ENCODE measurements at regions not wholly inside any gene's neighbourhood (a gene's known extent, or its start where the extent isn't known, plus 50 kb on each side); places are given as distances from the start of the nearest gene placed in this dataset.

GRCh38 chr3:187841560-187841959, 96.3 kb upstream of the BCL6 start:
- no peak overlapping the region for H3K27ac ChIP-seq (ENCODE audit: poor library complexity, severe bottlenecking)
- DNase-seq (ENCODE audit: low spot score) (no peak), ATAC-seq (ENCODE audit: low read depth) (peak; percentile 94)
- no peak for TF ChIP-seq CTCF (IDR thresholded peaks at IDR 0.05; ENCODE audit: poor library complexity, severe bottlenecking)
- no peaks in the 10 kb centered on the region for H3K36me3 ChIP-seq (ENCODE audit: low read depth)
- peaks cover 11% of the 10 kb centered on the region for H3K4me1 ChIP-seq (ENCODE audit: insufficient read depth, poor library complexity, severe bottlenecking)
- H3K4me3 ChIP-seq (ENCODE audit: severe bottlenecking) = no peak overlapping the region
- H3K9me3 ChIP-seq (ENCODE audit: severe bottlenecking) = no peaks in the 10 kb centered on the region
- no peaks in the 10 kb centered on the region for H3K27me3 ChIP-seq (ENCODE audit: insufficient read depth, poor library complexity, severe bottlenecking)

DNA sequence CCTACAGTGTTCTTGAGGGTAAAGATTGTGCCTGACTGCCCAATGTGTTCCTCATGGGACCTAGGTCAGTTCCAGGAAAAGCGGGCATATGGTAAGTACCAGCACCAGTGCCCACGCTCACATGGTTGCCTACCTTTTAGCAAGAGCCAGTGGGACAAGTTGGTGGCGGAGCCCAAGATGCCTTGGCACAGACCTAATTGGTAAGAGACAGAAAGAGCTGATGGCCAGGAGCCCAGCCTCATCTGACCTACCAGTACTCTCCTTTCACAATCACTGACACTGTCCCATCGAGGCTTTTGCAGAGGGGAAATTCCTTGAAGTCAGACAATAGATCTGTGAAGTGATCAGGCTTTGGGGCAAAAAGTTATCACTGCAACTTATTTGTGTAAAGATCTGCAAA, 98.4 kb upstream of the BCL6 start:
- ATAC-seq (ENCODE audit: low read depth) = no peak
- Histone ChIP-seq H3K27me3 (ENCODE audit: insufficient read depth, poor library complexity, severe bottlenecking) (no peaks in the 10 kb centered on the region), H3K4me1 (ENCODE audit: insufficient read depth, poor library complexity, severe bottlenecking) (peaks cover 11% of the 10 kb centered on the region), H3K9me3 (ENCODE audit: severe bottlenecking) (no peaks in the 10 kb centered on the region), H3K27ac (ENCODE audit: poor library complexity, severe bottlenecking) (no peak overlapping the region), H3K36me3 (ENCODE audit: low read depth) (no peaks in the 10 kb centered on the region), H3K4me3 (ENCODE audit: severe bottlenecking) (no peak overlapping the region)
- no peak for DNase-seq (ENCODE audit: low spot score)
- TF ChIP-seq CTCF (IDR thresholded peaks at IDR 0.05; ENCODE audit: poor library complexity, severe bottlenecking) = no peak

- Histone ChIP-seq H3K9me3 (ENCODE audit: severe bottlenecking) (no peaks in the 10 kb centered on the region), H3K27me3 (ENCODE audit: insufficient read depth, poor library complexity, severe bottlenecking) (no peaks in the 10 kb centered on the region), H3K36me3 (ENCODE audit: low read depth) (no peaks in the 10 kb centered on the region), H3K4me3 (ENCODE audit: severe bottlenecking) (no peak overlapping the region), H3K27ac (ENCODE audit: poor library complexity, severe bottlenecking) (no peak overlapping the region), H3K4me1 (ENCODE audit: insufficient read depth, poor library complexity, severe bottlenecking) (peaks cover 11% of the 10 kb centered on the region)
- DNase-seq (ENCODE audit: low spot score) (no peak), ATAC-seq (ENCODE audit: low read depth) (no peak)
- no peak for TF ChIP-seq CTCF (IDR thresholded peaks at IDR 0.05; ENCODE audit: poor library complexity, severe bottlenecking)
Measured at GRCh38 chr3:187844708-187845107, 99.4 kb upstream of the BCL6 start.

DNA sequence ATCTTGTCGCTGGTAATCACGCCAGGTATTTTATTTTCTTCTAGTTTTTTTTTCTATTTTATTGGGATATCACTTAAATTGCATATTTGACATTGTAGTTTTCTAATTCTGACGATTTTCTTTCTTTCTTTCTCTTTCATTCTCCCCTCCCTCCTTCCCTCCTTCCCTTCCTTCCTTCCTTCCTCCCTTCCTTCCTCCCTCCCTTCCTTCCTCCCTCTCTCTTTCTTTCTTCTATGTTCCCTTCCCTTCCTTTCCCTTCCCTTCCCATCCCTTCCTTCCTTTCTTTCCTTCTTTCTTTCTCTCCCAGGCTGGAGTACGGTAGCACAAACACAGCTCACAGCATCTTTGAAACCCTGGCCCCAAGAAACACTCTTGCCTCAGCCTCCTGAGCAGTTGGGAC, 100.6 kb upstream of the BCL6 start:
- no peak for DNase-seq (ENCODE audit: low spot score)
- H3K36me3 ChIP-seq (ENCODE audit: low read depth) = no peaks in the 10 kb centered on the region
- H3K27me3 ChIP-seq (ENCODE audit: insufficient read depth, poor library complexity, severe bottlenecking) = no peaks in the 10 kb centered on the region
- TF ChIP-seq CTCF (IDR thresholded peaks at IDR 0.05; ENCODE audit: poor library complexity, severe bottlenecking) = no peak
- H3K4me3 ChIP-seq (ENCODE audit: severe bottlenecking) = no peak overlapping the region
- H3K27ac ChIP-seq (ENCODE audit: poor library complexity, severe bottlenecking) = no peak overlapping the region
- H3K9me3 ChIP-seq (ENCODE audit: severe bottlenecking) = no peaks in the 10 kb centered on the region
- peaks cover 11% of the 10 kb centered on the region for H3K4me1 ChIP-seq (ENCODE audit: insufficient read depth, poor library complexity, severe bottlenecking)
- ATAC-seq (ENCODE audit: low read depth) = no peak

- Histone ChIP-seq H3K27ac (ENCODE audit: poor library complexity, severe bottlenecking) (no peak overlapping the region), H3K9me3 (ENCODE audit: severe bottlenecking) (no peaks in the 10 kb centered on the region), H3K4me3 (ENCODE audit: severe bottlenecking) (no peak overlapping the region), H3K27me3 (ENCODE audit: insufficient read depth, poor library complexity, severe bottlenecking) (no peaks in the 10 kb centered on the region), H3K36me3 (ENCODE audit: low read depth) (no peaks in the 10 kb centered on the region), H3K4me1 (ENCODE audit: insufficient read depth, poor library complexity, severe bottlenecking) (peaks cover 5% of the 10 kb centered on the region)
- DNase-seq (ENCODE audit: low spot score) (no peak), ATAC-seq (ENCODE audit: low read depth) (no peak)
- TF ChIP-seq CTCF (IDR thresholded peaks at IDR 0.05; ENCODE audit: poor library complexity, severe bottlenecking) = no peak
Measured at GRCh38 chr3:187848401-187848800, 103.1 kb upstream of the BCL6 start.

All from RWPE2 (cell line).